Right lobe of liver (tissue), 4 donors: ENCODE measurements at regions not wholly inside any gene's neighbourhood (a gene's known extent, or its start where the extent isn't known, plus 50 kb on each side); places are given as distances from the start of the nearest gene placed in this dataset.

Experiments used
- CTCF ChIP-seq, 4 donors: fragments of 200-600 bp in 3 of 4; fragments of 450-650 bp in 1 of 4; IDR thresholded peaks; one replicate each; pipeline versions ENCODE4 v1.5.1 to v1.8.0; 2016 to 2022; ENCODE audit warnings: antibody characterized with exemption in 4 of 4, mild to moderate bottlenecking in 2 of 4
- POLR2A ChIP-seq: fragments of 450-650 bp; IDR thresholded peaks from one replicate; pipeline ENCODE4 v1.6.1; 2017; ENCODE audit warnings: antibody characterized with exemption, mild to moderate bottlenecking
- donor health status: DM: no; HTN: no; CAD: no.
- donor health status: DM: no; HTN: no; CAD: no.
- donor health status: DM: no; HTN: yes; CAD: no.

- TF ChIP-seq CTCF (IDR thresholded peaks at IDR 0.05): no peak
- no peak for TF ChIP-seq POLR2A
Observed at GRCh38 chr12:93156086-93156716, 221.5 kb upstream of the NUDT4 start.
